Effector CD4-positive, alpha-beta T cell (primary cell): ENCODE measurements at regions not wholly inside any gene's neighbourhood (a gene's known extent, or its start where the extent isn't known, plus 50 kb on each side); places are given as distances from the start of the nearest gene placed in this dataset.

Experiments used
- DNase-seq: peaks from one replicate; pipeline ENCODE4 v3.0.0-alpha.2; 2020

- peak; percentile 61 for DNase-seq
Observed at GRCh38 chr1:96966536-96967138, 245.1 kb downstream of the PTBP2 start.

GRCh38 chr1:96967311-96967710, 245.7 kb downstream of the PTBP2 start:
- DNase-seq = no peak

- no peak for DNase-seq
Observed at GRCh38 chr1:96968541-96968940, 247.0 kb downstream of the PTBP2 start.

- DNase-seq = no peak
Observed at GRCh38 chr1:96968983-96969382, 247.4 kb downstream of the PTBP2 start.

GRCh38 chr1:96969656-96970163, 248.1 kb downstream of the PTBP2 start:
- no peak for DNase-seq

- no peak for DNase-seq
Observed at GRCh38 chr1:96971439-96971838, 249.9 kb downstream of the PTBP2 start.

GRCh38 chr1:96971849-96972602, 250.4 kb downstream of the PTBP2 start:
- DNase-seq = no peak

- no peak for DNase-seq
Observed at GRCh38 chr1:96973605-96974004, 252.0 kb downstream of the PTBP2 start.

- no peak for DNase-seq
Observed at GRCh38 chr1:96978444-96978843, 256.9 kb downstream of the PTBP2 start.

GRCh38 chr1:96978901-96979300, 257.3 kb downstream of the PTBP2 start:
- no peak for DNase-seq

- DNase-seq = no peak
Observed at GRCh38 chr1:96979304-96980268, 258.0 kb downstream of the PTBP2 start.

GRCh38 chr1:96980448-96980847, 258.9 kb downstream of the PTBP2 start:
- no peak for DNase-seq

- no peak for DNase-seq
Observed at GRCh38 chr1:96981181-96981580, 259.6 kb downstream of the PTBP2 start.

- no peak for DNase-seq
Observed at GRCh38 chr1:96982118-96982517, 260.5 kb downstream of the PTBP2 start.

- no peak for DNase-seq
Observed at GRCh38 chr1:96983866-96984265, 262.3 kb downstream of the PTBP2 start.

- DNase-seq = no peak
Observed at GRCh38 chr1:96987186-96987703, 265.7 kb downstream of the PTBP2 start.

GRCh38 chr1:96989302-96989701, 267.7 kb downstream of the PTBP2 start:
- DNase-seq = no peak

- no peak for DNase-seq
Observed at GRCh38 chr1:96990136-96990535, 268.6 kb downstream of the PTBP2 start.

- DNase-seq = no peak
Observed at GRCh38 chr1:96991261-96991660, 269.7 kb downstream of the PTBP2 start.

GRCh38 chr1:96992871-96993270, 271.3 kb downstream of the PTBP2 start:
- no peak for DNase-seq

GRCh38 chr1:96995351-96995750, 273.8 kb downstream of the PTBP2 start:
- no peak for DNase-seq

GRCh38 chr1:96996001-96996400, 274.4 kb downstream of the PTBP2 start:
- DNase-seq = no peak

- no peak for DNase-seq
Observed at GRCh38 chr1:96997717-96998116, 276.1 kb downstream of the PTBP2 start.
